GM12878 (cell line): ENCODE measurements at regions not wholly inside any gene's neighbourhood (a gene's known extent, or its start where the extent isn't known, plus 50 kb on each side); places are given as distances from the start of the nearest gene placed in this dataset.

ENCODE experiments used
- ATAC-seq: fragments of 200-7000 bp; cut with Tn5 transposase; 3 replicates; pipeline ENCODE4 v1.9.1; 2020; ENCODE audit warnings: mild to moderate bottlenecking, moderate library complexity
- BruUV-seq: library from RNA; stranded (reverse); fragments of 400-500 nt; replicated peaks from 2 replicates; lab custom pipeline; 2021; lab: Mats Ljungman, UMichigan
- CTCF ChIA-PET: fragments of 300-600 bp; sonication (Branson Sonifier 250); formaldehyde crosslinking; extraction: SDS; loops from one replicate; lab custom pipeline; 2021; ENCODE audit warnings: inconsistent platforms; lab: Yijun Ruan, JAX
- POLR2A ChIA-PET: fragments of 350-600 bp; formaldehyde crosslinking; extraction: SDS; loops from one replicate; lab custom pipeline; 2021; ENCODE audit warnings: inconsistent platforms; lab: Charles Lee
- RAD21 ChIA-PET: fragments of 300-600 bp; sonication (Branson Sonifier 250); formaldehyde crosslinking; loops from one replicate; lab custom pipeline; 2023; ENCODE audit warnings: antibody characterized with exemption; ENCODE audit not compliant: unreplicated experiment; lab: Charles Lee
- SMC1A ChIA-PET: fragments of 300-600 bp; sonication (Branson Sonifier 250); formaldehyde crosslinking; loops from one replicate; lab custom pipeline; 2023; ENCODE audit not compliant: unreplicated experiment, uncharacterized antibody; lab: Charles Lee
- DNase-seq: peaks from one replicate; pipeline ENCODE4 v3.0.0-alpha.2; 2011; ENCODE audit warnings: low read depth, low spot score
- FAIRE-seq: peaks from 3 replicates; lab custom pipeline; 2011; peaks lifted over from hg19 to GRCh38; lab: Jason Lieb, UNC
- H2AFZ ChIP-seq: 2 replicates; pipeline ENCODE4 v1.6.0; 2011; ENCODE audit warnings: low read depth, low read length, control low read depth; ENCODE audit not compliant: control insufficient read depth
- H3K27ac ChIP-seq: 2 replicates; pipeline ENCODE4 v1.5.1; 2011; ENCODE audit warnings: control low read depth; ENCODE audit not compliant: control insufficient read depth, insufficient read depth
- H3K27me3 ChIP-seq, 2 experiments: replicated peaks in 1 of 2; 2 replicates each; pipeline versions ENCODE4 v1.6.0 to v1.6.1; 2011; ENCODE audit warnings: low read length in 1 of 2; ENCODE audit not compliant: control insufficient read depth in 2 of 2, insufficient read depth in 2 of 2
- H3K36me3 ChIP-seq, 2 experiments: 2 replicates each; pipeline ENCODE4 v1.5.1; 2011; ENCODE audit warnings: low read length in 1 of 2; ENCODE audit not compliant: control insufficient read depth in 2 of 2, insufficient read depth in 2 of 2
- H3K4me1 ChIP-seq: 2 replicates; pipeline ENCODE4 v1.6.1; 2011; ENCODE audit warnings: mild to moderate bottlenecking, low read length, moderate library complexity, mixed read lengths; ENCODE audit not compliant: control insufficient read depth, insufficient read depth
- H3K4me2 ChIP-seq: 2 replicates; pipeline ENCODE4 v1.6.0; 2011; ENCODE audit warnings: control low read depth; ENCODE audit not compliant: control insufficient read depth, insufficient read depth
- H3K4me3 ChIP-seq: fragments of 200-600 bp; sonication (generic); 2 replicates; pipeline ENCODE4 v1.5.1; 2016
- H3K79me2 ChIP-seq: 2 replicates; pipeline ENCODE4 v1.6.0; 2011; ENCODE audit warnings: low read length; ENCODE audit not compliant: control insufficient read depth, insufficient read depth
- H3K9ac ChIP-seq: 2 replicates; pipeline ENCODE4 v1.8.0; 2011; ENCODE audit warnings: low read length, control low read depth, mixed read lengths; ENCODE audit not compliant: control insufficient read depth, insufficient read depth
- H3K9me3 ChIP-seq: replicated peaks from 3 replicates; pipeline ENCODE4 v1.5.1; 2011; ENCODE audit warnings: mild to moderate bottlenecking, low read length; ENCODE audit not compliant: control insufficient read depth, insufficient read depth
- H4K20me1 ChIP-seq: 2 replicates; pipeline ENCODE4 v1.6.0; 2011; ENCODE audit not compliant: control insufficient read depth, insufficient read depth
- BACH1 ChIP-seq: fragments of 450-650 bp; IDR thresholded peaks from 2 replicates; pipeline ENCODE4 v1.6.1; 2017; ENCODE audit warnings: mild to moderate bottlenecking, borderline replicate concordance
- EP300 ChIP-seq, 2 experiments: fragments of 150-350 bp in 1 of 2; IDR thresholded peaks; 2 replicates each; pipeline ENCODE4 v1.6.1; 2011 to 2012; ENCODE audit warnings: low read depth in 2 of 2, low read length in 2 of 2, borderline replicate concordance in 1 of 2, improper control_type of control experiment in 1 of 2, inconsistent platforms in 1 of 2; ENCODE audit not compliant: control insufficient read depth in 1 of 2
- EZH2 ChIP-seq: IDR thresholded peaks from 2 replicates; pipeline ENCODE4 v1.6.1; 2012; ENCODE audit warnings: low read depth, mild to moderate bottlenecking, control low read depth, inconsistent platforms, low read length, borderline replicate concordance; ENCODE audit not compliant: control insufficient read depth
- KAT2A ChIP-seq: conservative IDR thresholded peaks from 2 replicates; pipeline ENCODE4 v1.6.1; 2011; ENCODE audit warnings: low read depth, low read length; ENCODE audit not compliant: control insufficient read depth
- RUNX3 ChIP-seq: IDR thresholded peaks from 2 replicates; pipeline ENCODE4 v1.6.1; 2012; ENCODE audit warnings: low read length, inconsistent platforms
- SMARCA5 ChIP-seq: fragments of 450-650 bp; IDR thresholded peaks from 2 replicates; pipeline ENCODE4 v1.6.1; 2017; ENCODE audit warnings: mild to moderate bottlenecking
- SRF ChIP-seq, 2 experiments: IDR thresholded peaks; 2 replicates each; pipeline ENCODE4 v1.6.1; 2011; ENCODE audit warnings: low read depth in 2 of 2, low read length in 2 of 2, mild to moderate bottlenecking in 1 of 2, moderate library complexity in 1 of 2
- TCF7 ChIP-seq: IDR thresholded peaks from 2 replicates; pipeline ENCODE4 v1.6.1; 2014; ENCODE audit warnings: antibody characterized with exemption, borderline replicate concordance
- ZNF384 ChIP-seq: IDR thresholded peaks from 2 replicates; pipeline ENCODE4 v1.6.1; 2012; ENCODE audit warnings: low read depth, mild to moderate bottlenecking, low read length, improper control_type of control experiment, borderline replicate concordance
- WGBS: methylation state at CpG from one replicate; pipeline ENCODE4 v1.1.6; 2016; ENCODE audit warnings: low lambda C conversion rate; ENCODE audit not compliant: insufficient replicate concordance, insufficient coverage; ENCODE audit errors: missing lambda C conversion rate; 5-methylcytosine and 5-hydroxymethylcytosine counted together
- in situ Hi-C: fragments of 300-500 bp; cut with MboI; formaldehyde crosslinking; loops from 9 replicates; pipeline ENCODE4 v1.14.3; 2018; ENCODE audit warnings: mixed read lengths
- intact Hi-C: fragments of 100-400 bp; cut with micrococcal nuclease; formaldehyde crosslinking; loops from one replicate; pipeline ENCODE4 v1.14.2; 2022; ENCODE audit not compliant: unreplicated experiment
- TF ChIP-seq, protein P1 (sequence below): fragments of 450-650 bp; IDR thresholded peaks from 2 replicates; pipeline ENCODE4 v1.6.1; 2017; ENCODE audit warnings: mild to moderate bottlenecking, moderate library complexity
- TF ChIP-seq, protein P2 (sequence below): fragments of 450-650 bp; IDR thresholded peaks from 2 replicates; pipeline ENCODE4 v1.6.1; 2016; ENCODE audit warnings: mild to moderate bottlenecking, moderate library complexity, borderline replicate concordance
- TF ChIP-seq, protein P3 (sequence below): fragments of 450-650 bp; IDR thresholded peaks from 2 replicates; pipeline ENCODE4 v1.6.1; 2017; ENCODE audit warnings: borderline replicate concordance

DNA sequence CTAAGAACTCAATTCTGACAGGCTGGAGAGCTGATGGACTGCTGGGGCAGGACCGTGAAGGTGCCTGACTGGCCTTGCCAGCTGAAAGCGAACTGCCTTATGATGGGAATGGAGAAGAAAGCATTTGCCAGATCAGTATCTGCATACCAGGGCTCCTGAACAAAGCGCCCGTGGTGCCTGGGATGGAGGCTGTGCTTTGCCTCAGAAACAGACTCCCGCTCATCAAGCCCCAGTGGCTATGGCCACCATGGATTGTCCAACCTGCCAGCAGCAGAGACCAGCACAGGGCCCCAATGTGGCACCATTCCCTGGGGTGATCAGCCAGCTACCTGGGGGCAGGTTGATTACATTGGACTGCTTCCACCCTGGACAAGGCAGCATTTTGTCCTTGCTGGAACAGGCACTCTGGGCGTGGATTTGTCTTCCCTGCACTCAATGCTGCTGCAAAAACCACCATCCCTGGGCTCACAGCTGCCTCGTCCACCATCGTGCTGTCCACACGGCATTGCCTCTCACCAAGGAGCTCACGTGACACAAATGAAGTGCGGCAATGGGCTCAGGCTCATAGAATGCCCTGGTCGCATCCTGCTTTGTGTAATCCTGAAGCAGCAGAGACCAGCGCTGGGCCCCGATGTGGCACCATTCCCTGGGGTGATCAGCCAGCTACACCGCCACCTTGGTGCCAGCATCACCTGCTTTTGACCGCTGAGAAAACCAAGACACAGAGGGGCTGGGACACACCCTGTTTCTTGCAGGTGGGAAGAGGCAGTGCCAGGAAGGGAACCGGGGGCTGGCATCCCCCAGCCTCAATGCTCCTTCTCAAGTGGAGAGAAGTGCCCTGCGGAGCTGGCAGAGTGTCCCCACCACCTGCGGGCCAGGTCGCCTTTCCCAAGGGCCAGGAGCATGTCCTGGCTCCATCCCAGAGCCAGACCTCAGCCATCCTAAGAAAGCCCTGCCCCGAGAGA, 1367.5 kb downstream of the BRD1 start:
- RAD21 ChIA-PET, result no interaction called here
- ATAC-seq (no peak), FAIRE-seq (no peak), DNase-seq (no peak)
- WGBS, result 34% methylated on average over 21 of the region's 21 CpGs
- Histone ChIP-seq H3K4me2 (no peak overlapping the region), H2AFZ (no peak overlapping the region), H3K4me3 (no peak overlapping the region), H3K36me3 (no peaks in the 10 kb centered on the region), H3K27ac (no peak overlapping the region), H3K9me3 (no peaks in the 10 kb centered on the region; the same call in 2 of the 3 replicates), H3K27me3 (no peaks in the 10 kb centered on the region), H3K79me2 (no peaks in the 10 kb centered on the region), H3K4me1 (no peaks in the 10 kb centered on the region), H4K20me1 (no peaks in the 10 kb centered on the region), H3K9ac (no peak overlapping the region)
- intact Hi-C loops, result no loop called here
- no TSS peak for BruUV-seq
- TF ChIP-seq EZH2 (no peak), ZNF384 (no peak), SMARCA5 (no peak), BACH1 (no peak), EP300 (IDR thresholded peaks at IDR 0.05; ENCODE audit: borderline replicate concordance in 1 of 2, control insufficient read depth in 1 of 2, low read depth in 2 of 2, low read length in 2 of 2) (no peak), RUNX3 (no peak), SRF (IDR thresholded peaks at IDR 0.05; ENCODE audit: low read depth in 2 of 2, low read length in 2 of 2) (no peak), TCF7 (no peak), KAT2A (no peak)
- TF ChIP-seq, protein P1, sequence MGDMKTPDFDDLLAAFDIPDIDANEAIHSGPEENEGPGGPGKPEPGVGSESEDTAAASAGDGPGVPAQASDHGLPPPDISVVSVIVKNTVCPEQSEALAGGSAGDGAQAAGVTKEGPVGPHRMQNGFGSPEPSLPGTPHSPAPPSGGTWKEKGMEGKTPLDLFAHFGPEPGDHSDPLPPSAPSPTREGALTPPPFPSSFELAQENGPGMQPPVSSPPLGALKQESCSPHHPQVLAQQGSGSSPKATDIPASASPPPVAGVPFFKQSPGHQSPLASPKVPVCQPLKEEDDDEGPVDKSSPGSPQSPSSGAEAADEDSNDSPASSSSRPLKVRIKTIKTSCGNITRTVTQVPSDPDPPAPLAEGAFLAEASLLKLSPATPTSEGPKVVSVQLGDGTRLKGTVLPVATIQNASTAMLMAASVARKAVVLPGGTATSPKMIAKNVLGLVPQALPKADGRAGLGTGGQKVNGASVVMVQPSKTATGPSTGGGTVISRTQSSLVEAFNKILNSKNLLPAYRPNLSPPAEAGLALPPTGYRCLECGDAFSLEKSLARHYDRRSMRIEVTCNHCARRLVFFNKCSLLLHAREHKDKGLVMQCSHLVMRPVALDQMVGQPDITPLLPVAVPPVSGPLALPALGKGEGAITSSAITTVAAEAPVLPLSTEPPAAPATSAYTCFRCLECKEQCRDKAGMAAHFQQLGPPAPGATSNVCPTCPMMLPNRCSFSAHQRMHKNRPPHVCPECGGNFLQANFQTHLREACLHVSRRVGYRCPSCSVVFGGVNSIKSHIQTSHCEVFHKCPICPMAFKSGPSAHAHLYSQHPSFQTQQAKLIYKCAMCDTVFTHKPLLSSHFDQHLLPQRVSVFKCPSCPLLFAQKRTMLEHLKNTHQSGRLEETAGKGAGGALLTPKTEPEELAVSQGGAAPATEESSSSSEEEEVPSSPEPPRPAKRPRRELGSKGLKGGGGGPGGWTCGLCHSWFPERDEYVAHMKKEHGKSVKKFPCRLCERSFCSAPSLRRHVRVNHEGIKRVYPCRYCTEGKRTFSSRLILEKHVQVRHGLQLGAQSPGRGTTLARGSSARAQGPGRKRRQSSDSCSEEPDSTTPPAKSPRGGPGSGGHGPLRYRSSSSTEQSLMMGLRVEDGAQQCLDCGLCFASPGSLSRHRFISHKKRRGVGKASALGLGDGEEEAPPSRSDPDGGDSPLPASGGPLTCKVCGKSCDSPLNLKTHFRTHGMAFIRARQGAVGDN, result no peak
- TF ChIP-seq, protein P2, sequence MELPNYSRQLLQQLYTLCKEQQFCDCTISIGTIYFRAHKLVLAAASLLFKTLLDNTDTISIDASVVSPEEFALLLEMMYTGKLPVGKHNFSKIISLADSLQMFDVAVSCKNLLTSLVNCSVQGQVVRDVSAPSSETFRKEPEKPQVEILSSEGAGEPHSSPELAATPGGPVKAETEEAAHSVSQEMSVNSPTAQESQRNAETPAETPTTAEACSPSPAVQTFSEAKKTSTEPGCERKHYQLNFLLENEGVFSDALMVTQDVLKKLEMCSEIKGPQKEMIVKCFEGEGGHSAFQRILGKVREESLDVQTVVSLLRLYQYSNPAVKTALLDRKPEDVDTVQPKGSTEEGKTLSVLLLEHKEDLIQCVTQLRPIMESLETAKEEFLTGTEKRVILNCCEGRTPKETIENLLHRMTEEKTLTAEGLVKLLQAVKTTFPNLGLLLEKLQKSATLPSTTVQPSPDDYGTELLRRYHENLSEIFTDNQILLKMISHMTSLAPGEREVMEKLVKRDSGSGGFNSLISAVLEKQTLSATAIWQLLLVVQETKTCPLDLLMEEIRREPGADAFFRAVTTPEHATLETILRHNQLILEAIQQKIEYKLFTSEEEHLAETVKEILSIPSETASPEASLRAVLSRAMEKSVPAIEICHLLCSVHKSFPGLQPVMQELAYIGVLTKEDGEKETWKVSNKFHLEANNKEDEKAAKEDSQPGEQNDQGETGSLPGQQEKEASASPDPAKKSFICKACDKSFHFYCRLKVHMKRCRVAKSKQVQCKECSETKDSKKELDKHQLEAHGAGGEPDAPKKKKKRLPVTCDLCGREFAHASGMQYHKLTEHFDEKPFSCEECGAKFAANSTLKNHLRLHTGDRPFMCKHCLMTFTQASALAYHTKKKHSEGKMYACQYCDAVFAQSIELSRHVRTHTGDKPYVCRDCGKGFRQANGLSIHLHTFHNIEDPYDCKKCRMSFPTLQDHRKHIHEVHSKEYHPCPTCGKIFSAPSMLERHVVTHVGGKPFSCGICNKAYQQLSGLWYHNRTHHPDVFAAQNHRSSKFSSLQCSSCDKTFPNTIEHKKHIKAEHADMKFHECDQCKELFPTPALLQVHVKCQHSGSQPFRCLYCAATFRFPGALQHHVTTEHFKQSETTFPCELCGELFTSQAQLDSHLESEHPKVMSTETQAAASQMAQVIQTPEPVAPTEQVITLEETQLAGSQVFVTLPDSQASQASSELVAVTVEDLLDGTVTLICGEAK, result no peak
- TF ChIP-seq, protein P3, sequence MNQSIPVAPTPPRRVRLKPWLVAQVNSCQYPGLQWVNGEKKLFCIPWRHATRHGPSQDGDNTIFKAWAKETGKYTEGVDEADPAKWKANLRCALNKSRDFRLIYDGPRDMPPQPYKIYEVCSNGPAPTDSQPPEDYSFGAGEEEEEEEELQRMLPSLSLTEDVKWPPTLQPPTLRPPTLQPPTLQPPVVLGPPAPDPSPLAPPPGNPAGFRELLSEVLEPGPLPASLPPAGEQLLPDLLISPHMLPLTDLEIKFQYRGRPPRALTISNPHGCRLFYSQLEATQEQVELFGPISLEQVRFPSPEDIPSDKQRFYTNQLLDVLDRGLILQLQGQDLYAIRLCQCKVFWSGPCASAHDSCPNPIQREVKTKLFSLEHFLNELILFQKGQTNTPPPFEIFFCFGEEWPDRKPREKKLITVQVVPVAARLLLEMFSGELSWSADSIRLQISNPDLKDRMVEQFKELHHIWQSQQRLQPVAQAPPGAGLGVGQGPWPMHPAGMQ, result no peak
- CTCF ChIA-PET, result no interaction called here
- POLR2A ChIA-PET, result no interaction called here
- SMC1A ChIA-PET, result no interaction called here
- in situ Hi-C loops, result no loop called here
